ENCODE measurements at regions not wholly inside any gene's neighbourhood (a gene's known extent, or its start where the extent isn't known, plus 50 kb on each side); places are given as distances from the start of the nearest gene placed in this dataset.

DNA sequence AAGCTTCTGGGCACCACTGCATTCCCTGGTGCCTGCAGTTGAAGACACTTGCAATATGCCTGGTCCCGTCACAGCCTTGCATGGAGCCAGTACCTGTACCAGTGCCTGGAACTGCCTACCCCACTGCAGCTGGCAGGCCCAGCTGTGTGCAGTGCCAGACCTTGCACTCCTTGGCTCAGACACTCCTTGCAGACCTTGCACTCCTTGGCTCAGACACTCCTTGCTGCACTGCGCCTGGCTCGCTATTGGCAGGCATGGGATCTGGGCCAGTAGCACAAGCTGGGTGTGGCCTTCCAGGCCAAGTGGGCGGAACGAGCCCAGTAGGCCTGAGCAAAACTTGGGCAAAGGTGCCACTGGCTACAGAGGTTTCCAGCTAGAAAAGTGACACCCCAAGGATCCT, 1189.1 kb downstream of the GRIK2 start:
- H4K20me1 ChIP-seq (ENCODE audit: control insufficient read depth, insufficient read depth): no peaks in the 10 kb centered on the region
- FAIRE-seq: no peak

More for the DNA sequence above, 1189.1 kb downstream of the GRIK2 start:
- ChIA-PET POLR2A (no interaction called here), RAD21 (ENCODE audit: unreplicated experiment) (no interaction called here), SMC1A (ENCODE audit: uncharacterized antibody, unreplicated experiment) (no interaction called here), CTCF (no interaction called here)
- TF ChIP-seq CBX5 (IDR thresholded peaks at IDR 0.05; ENCODE audit: low read depth) (no peak), ZBTB33 (IDR thresholded peaks at IDR 0.05) (no peak), GABPA (IDR thresholded peaks at IDR 0.05; ENCODE audit: low read depth) (no peak), KDM1A (IDR thresholded peaks at IDR 0.05; ENCODE audit: borderline replicate concordance) (no peak), NR2C2 (IDR thresholded peaks at IDR 0.05; ENCODE audit: borderline replicate concordance, control insufficient read depth, insufficient read length, low read depth) (no peak), TARDBP (IDR thresholded peaks at IDR 0.05; ENCODE audit: borderline replicate concordance) (no peak), IKZF2 (IDR thresholded peaks at IDR 0.05) (no peak), FOXK2 (IDR thresholded peaks at IDR 0.05) (no peak), BRCA1 (IDR thresholded peaks at IDR 0.05; ENCODE audit: low read depth, low read length) (no peak), PAX5 (IDR thresholded peaks at IDR 0.05; ENCODE audit: borderline replicate concordance, low read depth, low read length) (no peak)
- TF ChIP-seq, protein P1, sequence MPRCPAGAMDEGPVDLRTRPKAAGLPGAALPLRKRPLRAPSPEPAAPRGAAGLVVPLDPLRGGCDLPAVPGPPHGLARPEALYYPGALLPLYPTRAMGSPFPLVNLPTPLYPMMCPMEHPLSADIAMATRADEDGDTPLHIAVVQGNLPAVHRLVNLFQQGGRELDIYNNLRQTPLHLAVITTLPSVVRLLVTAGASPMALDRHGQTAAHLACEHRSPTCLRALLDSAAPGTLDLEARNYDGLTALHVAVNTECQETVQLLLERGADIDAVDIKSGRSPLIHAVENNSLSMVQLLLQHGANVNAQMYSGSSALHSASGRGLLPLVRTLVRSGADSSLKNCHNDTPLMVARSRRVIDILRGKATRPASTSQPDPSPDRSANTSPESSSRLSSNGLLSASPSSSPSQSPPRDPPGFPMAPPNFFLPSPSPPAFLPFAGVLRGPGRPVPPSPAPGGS (IDR thresholded peaks at IDR 0.05; ENCODE audit: borderline replicate concordance, insufficient read depth, low read depth, low read length, poor library complexity, severe bottlenecking): no peak
- Histone ChIP-seq H3K36me3 (ENCODE audit: control insufficient read depth in 2 of 2, insufficient read depth in 2 of 2, low read length in 1 of 2) (no peaks in the 10 kb centered on the region), H3K4me2 (ENCODE audit: control insufficient read depth, insufficient read depth) (no peak overlapping the region), H3K9me3 (replicated peaks; ENCODE audit: control insufficient read depth, insufficient read depth, low read length) (no peaks in the 10 kb centered on the region), H3K4me3 (no peak overlapping the region), H3K4me1 (ENCODE audit: control insufficient read depth, insufficient read depth, low read length) (no peaks in the 10 kb centered on the region), H3K27me3 (replicated peaks in 1 of 2; ENCODE audit: control insufficient read depth in 2 of 2, insufficient read depth in 2 of 2, low read length in 1 of 2) (no peaks in the 10 kb centered on the region), H3K27ac (ENCODE audit: control insufficient read depth, insufficient read depth) (no peak overlapping the region), H3K79me2 (ENCODE audit: control insufficient read depth, insufficient read depth, low read length) (no peaks in the 10 kb centered on the region), H2AFZ (ENCODE audit: control insufficient read depth, low read depth, low read length) (no peak overlapping the region), H3K9ac (ENCODE audit: control insufficient read depth, insufficient read depth, low read length) (no peak overlapping the region)
- intact Hi-C loops (cut with micrococcal nuclease; ENCODE audit: unreplicated experiment) (no loop called here), in situ Hi-C loops (cut with MboI) (no loop called here)
- WGBS (ENCODE audit: insufficient coverage, insufficient replicate concordance, low lambda C conversion rate, missing lambda C conversion rate): 55% methylated on average over 5 of the region's 5 CpGs
- no TSS peak for BruUV-seq (replicated peaks)
- DNase-seq (ENCODE audit: low read depth, low spot score) (no peak), ATAC-seq (no peak)
